Cardiac muscle cell (in vitro differentiated cells and primary cell): ENCODE measurements at regions not wholly inside any gene's neighbourhood (a gene's known extent, or its start where the extent isn't known, plus 50 kb on each side); places are given as distances from the start of the nearest gene placed in this dataset.

Experiments
- DNase-seq, 2 donors: peaks; one replicate each; pipeline versions ENCODE4 v3.0.0 to v3.0.0-alpha.2; 2010 to 2017; ENCODE audit warnings: low read depth in 1 of 2, low spot score in 1 of 2
- H3K27ac ChIP-seq: fragments of 200-600 bp; sonication (generic); 2 replicates; pipeline ENCODE4 v1.5.1; 2016
- H3K27me3 ChIP-seq: fragments of 200-600 bp; sonication (generic); 2 replicates; pipeline ENCODE4 v1.6.0; 2016; ENCODE audit warnings: control low read depth
- H3K36me3 ChIP-seq: fragments of 200-600 bp; sonication (generic); 2 replicates; pipeline ENCODE4 v1.5.1; 2016; ENCODE audit warnings: control low read depth
- H3K4me1 ChIP-seq: fragments of 200-600 bp; sonication (generic); 2 replicates; pipeline ENCODE4 v1.8.1; 2017; ENCODE audit warnings: low read depth, mild to moderate bottlenecking, mixed run types
- H3K4me3 ChIP-seq: fragments of 200-600 bp; sonication (generic); 2 replicates; pipeline ENCODE4 v1.5.1; 2016; ENCODE audit warnings: mild to moderate bottlenecking
- H3K9me3 ChIP-seq: fragments of 200-600 bp; sonication (generic); 2 replicates; pipeline ENCODE4 v1.5.1; 2017; ENCODE audit warnings: low read depth, mild to moderate bottlenecking, control low read depth
- TF ChIP-seq, protein P1 (sequence below): IDR thresholded peaks from 2 replicates; pipeline ENCODE4 v1.5.1; 2012; ENCODE audit warnings: low read depth, mild to moderate bottlenecking, low read length

DNA sequence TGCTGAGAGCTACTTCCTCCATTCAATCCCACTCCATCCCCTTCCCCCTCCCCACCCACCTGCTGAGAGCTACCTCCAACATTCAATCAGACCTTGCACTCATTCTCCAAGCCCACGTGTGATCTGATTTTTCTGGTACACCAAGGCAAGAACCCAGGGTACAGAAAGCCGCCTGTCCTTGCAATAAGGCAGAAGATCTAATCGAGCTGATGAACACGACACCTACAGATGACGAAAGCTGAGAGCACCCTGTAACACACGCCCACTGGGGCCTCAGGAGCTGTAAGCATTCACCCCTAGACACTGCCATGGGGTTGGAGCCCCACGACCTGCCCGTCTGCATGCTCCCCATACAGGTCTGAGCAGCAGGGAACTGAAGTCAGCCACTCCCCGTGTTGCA is 58.3 kb downstream of the TRIML1 start:
- H3K4me1 ChIP-seq: no peaks in the 10 kb centered on the region
- TF ChIP-seq, protein P1, sequence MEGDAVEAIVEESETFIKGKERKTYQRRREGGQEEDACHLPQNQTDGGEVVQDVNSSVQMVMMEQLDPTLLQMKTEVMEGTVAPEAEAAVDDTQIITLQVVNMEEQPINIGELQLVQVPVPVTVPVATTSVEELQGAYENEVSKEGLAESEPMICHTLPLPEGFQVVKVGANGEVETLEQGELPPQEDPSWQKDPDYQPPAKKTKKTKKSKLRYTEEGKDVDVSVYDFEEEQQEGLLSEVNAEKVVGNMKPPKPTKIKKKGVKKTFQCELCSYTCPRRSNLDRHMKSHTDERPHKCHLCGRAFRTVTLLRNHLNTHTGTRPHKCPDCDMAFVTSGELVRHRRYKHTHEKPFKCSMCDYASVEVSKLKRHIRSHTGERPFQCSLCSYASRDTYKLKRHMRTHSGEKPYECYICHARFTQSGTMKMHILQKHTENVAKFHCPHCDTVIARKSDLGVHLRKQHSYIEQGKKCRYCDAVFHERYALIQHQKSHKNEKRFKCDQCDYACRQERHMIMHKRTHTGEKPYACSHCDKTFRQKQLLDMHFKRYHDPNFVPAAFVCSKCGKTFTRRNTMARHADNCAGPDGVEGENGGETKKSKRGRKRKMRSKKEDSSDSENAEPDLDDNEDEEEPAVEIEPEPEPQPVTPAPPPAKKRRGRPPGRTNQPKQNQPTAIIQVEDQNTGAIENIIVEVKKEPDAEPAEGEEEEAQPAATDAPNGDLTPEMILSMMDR: no peak

DNA sequence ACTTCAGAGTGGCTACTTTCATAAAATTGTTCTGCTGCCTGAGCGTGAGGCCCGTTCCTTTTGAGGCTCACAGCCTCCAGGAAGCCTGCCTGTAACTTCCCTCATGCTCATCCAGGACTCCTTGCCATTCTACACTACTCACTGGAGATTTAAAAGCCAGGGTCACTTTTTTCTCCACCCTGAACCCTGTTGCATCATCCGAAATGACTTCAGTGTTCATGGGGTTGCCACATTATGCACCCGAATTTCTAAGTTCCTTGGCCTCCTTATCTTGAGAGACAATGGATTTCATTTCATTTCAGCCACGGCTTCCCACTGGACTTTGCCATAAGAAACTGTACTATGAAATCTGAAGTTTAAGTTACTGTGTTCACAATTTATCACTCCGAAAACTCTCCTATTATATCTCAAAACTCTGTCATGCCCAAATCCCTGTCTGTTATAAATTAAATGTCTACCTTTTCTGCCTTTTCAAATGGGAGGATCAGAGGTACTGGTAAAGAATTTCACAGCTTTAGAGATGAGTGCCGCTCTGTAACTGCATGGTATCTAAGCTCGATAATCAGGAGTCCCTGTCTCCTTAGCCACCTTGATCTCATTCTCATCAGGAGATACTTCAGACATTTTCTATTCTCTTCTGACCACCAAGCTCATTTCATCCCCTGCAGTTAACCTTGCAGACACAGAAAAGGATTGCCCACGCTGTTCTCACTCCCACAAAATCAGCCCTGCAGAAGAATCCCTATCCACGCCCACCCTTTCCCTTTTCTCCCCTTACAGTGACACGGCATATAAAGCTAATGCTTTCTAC is 59.9 kb downstream of the TRIML1 start:
- TF ChIP-seq, protein P1: no peak
- no peaks in the 10 kb centered on the region for H3K27me3 ChIP-seq
- peak in 1 of 2 donors; percentile 4 for DNase-seq
- no peak overlapping the region for H3K27ac ChIP-seq
- H3K4me1 ChIP-seq: no peaks in the 10 kb centered on the region
- no peaks in the 10 kb centered on the region for H3K9me3 ChIP-seq
- H3K36me3 ChIP-seq: no peaks in the 10 kb centered on the region
- H3K4me3 ChIP-seq: no peak overlapping the region

More for the DNA sequence above, 58.3 kb downstream of the TRIML1 start:
- H3K27ac ChIP-seq: no peak overlapping the region
- no peak overlapping the region for H3K4me3 ChIP-seq
- DNase-seq: no peak
- no peaks in the 10 kb centered on the region for H3K9me3 ChIP-seq
- no peaks in the 10 kb centered on the region for H3K36me3 ChIP-seq
- H3K27me3 ChIP-seq: no peaks in the 10 kb centered on the region

DNA sequence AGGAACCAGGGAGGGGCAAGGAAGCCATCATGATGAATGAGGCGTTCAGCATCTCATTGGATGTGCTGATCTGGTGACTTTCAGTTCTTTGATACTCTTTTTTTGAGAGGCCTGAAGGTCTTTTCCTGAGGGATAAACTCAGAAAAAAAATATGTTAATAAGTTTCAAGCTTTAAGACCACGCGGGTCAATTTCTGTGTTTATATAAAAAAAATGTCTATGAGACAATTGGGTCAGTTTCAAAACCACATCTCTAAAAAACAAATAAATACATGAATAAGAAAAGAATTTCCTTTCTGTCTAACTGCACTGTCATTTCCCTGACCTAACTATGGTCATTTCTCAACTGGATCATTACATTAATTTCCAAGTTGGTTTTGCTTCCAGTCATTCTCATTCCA is 62.6 kb downstream of the TRIML1 start:
- H3K27me3 ChIP-seq: no peaks in the 10 kb centered on the region
- H3K27ac ChIP-seq: no peak overlapping the region

DNA sequence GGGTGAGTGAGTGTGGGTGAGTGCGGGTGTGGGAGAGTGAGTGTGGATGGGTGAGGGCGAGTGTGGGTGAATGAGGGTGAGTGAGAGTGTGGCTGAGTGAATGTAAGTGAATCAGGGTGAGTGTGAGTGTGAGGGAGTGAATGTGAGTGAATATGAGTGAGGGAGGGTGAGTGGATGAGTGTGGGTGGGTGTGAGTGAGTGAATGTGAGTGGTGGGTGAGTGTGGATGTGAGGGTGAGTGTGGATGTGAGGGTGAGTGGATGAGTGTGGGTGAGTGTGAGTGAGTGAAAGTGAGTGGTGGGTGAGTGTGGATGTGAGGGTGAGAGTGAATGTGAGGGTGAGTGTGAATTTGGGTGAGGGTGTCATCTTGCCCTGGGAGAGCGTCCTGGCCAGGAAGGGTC is 67.5 kb downstream of the TRIML1 start:
- Histone ChIP-seq H3K4me1 (no peaks in the 10 kb centered on the region), H3K27ac (no peak overlapping the region), H3K36me3 (no peaks in the 10 kb centered on the region), H3K9me3 (no peaks in the 10 kb centered on the region), H3K4me3 (no peak overlapping the region), H3K27me3 (no peaks in the 10 kb centered on the region)
- DNase-seq: no peak
- TF ChIP-seq, protein P1: no peak

More for the DNA sequence above, 62.6 kb downstream of the TRIML1 start:
- no peak for DNase-seq
- no peaks in the 10 kb centered on the region for H3K36me3 ChIP-seq
- H3K4me1 ChIP-seq: no peaks in the 10 kb centered on the region
- H3K9me3 ChIP-seq: no peaks in the 10 kb centered on the region
- TF ChIP-seq, protein P1: no peak
- no peak overlapping the region for H3K4me3 ChIP-seq

DNA sequence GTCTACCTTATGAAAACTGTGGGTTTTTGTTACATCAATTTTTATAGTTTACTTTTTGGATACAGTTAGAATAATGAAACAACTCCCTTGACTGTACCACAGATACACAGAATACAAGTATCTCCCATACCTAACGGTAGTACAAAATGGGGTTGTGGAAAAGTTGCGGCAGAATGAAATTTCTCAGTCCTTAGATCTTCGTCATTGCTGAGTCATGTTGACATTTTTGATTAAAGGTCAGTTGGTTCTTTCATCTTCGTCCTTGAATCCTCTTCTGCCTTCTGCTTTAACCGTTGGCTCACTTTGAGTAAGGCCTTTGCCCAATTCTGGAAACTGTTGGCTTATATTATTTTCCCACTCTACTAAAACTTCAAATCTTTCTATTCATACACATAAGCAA is 75.6 kb downstream of the TRIML1 start:
- Histone ChIP-seq H3K4me3 (no peak overlapping the region), H3K27ac (no peak overlapping the region), H3K9me3 (no peaks in the 10 kb centered on the region), H3K27me3 (no peaks in the 10 kb centered on the region), H3K4me1 (no peaks in the 10 kb centered on the region), H3K36me3 (no peaks in the 10 kb centered on the region)
- DNase-seq: no peak
- TF ChIP-seq, protein P1: no peak
